ENCODE measurements at regions not wholly inside any gene's neighbourhood (a gene's known extent, or its start where the extent isn't known, plus 50 kb on each side); places are given as distances from the start of the nearest gene placed in this dataset.
"Not testable (repeated sequence)": the region's sequence is repeated elsewhere in the genome, so short reads cannot be mapped to it uniquely, and the experiment has no call there.

DNA sequence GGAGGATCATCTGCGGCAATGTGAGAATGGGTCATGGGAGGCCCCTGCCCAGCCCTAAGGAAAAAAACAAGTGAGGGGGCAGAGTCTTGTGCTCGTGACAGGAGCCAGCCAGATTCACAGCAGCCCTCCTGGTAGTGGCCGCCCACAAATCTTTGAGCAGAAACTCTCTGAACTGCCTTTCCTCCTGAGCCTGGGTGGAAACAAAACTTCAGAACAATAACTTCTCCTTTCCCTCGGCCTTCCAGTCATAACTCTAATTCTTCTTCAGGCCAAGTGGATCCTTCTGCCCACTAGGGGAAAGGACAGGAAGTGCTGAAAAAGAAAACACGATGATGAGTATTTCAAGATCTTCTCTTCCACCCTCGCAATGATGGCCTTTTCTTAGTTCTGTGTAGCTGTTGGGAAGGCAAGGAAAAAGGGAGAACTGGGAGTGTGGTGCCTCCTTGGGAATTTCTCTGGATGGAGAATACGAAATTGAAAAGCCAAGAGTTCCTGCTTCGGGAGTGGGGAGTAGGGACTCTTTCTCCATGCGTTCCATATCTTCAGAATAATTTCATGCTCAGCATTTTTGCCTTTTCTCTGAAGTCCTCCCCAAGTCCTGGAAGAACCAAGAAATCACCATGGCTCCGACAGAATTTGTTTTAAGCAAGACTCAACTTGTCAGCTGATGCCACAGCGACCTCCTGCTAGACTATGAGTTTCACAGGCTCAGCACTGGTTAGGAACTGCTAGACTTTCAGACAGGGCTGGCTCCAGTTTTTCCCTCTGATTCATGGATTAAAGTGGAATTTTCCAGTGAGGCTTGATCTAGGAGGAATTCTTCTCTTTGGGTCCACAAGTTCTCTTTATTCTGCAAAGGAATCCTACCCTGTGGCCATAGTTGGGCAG lies 188.9 kb downstream of the CAND1 start:
- no peak for DNase-seq

DNA sequence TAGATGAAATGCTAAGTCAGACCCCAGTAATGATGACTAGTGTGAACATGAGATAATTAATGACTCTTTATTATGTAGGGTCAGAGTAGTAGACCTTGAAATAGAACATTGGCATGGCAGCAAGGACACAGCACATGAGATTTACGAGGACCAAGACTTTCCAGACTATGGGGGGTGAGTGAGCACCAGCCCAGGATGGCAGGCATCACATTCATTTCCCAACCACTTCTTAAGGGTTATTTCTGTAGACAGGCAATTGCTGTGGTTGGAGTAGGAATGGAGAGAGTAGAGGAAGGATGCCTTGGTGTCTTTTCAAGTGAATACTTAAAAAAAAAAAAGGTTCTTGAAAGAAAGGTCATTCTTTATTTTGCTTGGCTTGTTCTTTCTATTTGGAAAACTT lies 189.4 kb upstream of the DYRK2 start:
- DNase-seq, result no peak

GRCh38 chr12:67459578-67459977 lies 189.0 kb upstream of the DYRK2 start:
- DNase-seq, result no peak

DNA sequence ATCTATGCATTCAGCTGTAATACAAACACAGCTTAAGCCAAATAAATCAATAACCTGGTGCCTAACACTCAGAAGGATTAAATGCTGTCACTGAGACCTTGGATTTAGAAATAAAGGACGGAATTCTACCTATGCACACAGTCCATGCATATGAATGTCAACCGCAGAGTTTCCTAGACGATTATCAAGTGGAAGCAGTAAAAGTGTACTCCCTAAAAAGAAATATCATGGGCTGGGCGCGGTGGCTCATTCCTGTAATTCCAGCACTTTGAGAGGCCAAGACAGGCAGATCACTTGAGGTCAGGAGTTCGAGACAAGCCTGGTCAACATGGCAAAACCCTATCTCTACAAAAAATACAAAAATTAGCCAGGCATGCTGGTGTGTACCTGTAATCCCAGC lies 188.2 kb upstream of the DYRK2 start:
- DNase-seq, result no peak

DNA sequence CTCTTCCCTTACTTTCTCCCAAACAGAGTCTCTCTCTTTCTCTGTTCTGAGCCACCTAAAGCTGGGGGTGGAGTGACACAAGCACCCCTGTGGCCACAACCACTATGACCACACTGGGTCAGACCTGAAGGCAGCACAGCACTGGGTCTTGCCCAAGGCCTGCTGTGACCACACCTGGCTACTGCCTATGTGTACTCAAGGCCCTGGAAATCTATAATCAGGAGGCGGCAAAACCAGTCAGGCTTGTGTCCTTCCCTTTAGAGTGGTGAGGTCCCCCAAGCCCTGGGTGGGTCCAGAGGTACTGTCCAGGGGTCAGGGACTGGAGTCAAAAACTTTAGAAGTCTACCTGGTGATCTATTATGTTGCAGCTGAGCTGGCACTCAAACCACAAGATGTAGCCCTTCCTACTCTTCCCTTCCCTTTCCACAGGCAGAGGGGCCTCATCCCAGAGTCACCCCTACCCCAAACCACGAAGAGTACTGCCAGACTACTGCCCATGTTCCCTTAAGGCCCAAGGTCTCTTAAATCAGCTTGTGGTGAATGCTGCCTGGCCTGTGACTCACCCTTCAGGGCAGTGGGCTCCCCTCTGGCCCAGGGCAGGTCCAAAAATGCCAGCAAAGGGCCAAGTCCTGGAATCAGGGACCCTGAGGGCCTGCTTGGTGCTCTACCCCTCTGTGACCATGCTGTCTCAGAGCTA lies 179.8 kb upstream of the DYRK2 start:
- no peak for DNase-seq

- no peak for DNase-seq
Observed at GRCh38 chr12:67469666-67470065, 178.9 kb upstream of the DYRK2 start.

DNA sequence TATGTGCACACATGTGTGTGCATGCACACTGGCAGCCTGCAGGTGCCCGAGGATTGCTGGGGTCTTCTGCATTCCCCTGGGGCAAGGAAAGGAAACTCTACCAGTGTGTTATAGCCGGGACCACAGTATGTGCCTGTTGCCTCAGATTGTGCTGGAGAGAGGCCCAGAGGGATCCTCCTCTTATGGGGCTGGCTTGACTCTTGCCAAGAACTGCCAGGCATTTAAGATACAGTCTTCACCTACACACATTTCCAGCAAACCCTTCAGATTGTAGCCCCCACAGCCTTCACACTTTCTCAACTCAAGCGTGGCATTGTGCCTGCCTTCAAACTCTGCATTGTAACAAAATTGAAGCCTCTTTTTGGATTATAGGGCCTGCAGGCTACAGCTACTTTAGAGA lies 176.7 kb upstream of the DYRK2 start:
- DNase-seq, result no peak

GRCh38 chr12:67472539-67472938 lies 176.0 kb upstream of the DYRK2 start:
- DNase-seq, result no peak

- DNase-seq, result no peak
Observed at GRCh38 chr12:67474934-67475620, 173.5 kb upstream of the DYRK2 start.

DNA sequence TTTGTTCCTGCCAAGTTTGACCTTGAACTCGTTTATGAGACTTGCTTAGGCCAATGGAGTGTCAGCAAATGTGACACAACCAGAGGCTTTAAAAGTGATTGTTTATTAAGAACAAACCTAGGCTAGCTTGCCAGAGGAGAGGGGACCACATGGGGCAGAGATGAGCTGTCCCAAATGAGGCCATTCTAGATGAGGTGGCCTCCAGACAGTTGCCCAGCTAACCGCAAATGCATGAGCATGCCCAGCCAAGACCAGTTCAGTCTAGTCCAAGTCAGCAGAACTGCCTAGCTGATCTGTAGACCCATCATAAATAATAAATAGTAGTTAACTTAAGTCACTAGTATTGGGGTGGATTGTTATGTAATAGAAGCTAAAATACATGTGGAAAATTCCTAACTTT lies 172.8 kb upstream of the DYRK2 start:
- no peak for DNase-seq

DNA sequence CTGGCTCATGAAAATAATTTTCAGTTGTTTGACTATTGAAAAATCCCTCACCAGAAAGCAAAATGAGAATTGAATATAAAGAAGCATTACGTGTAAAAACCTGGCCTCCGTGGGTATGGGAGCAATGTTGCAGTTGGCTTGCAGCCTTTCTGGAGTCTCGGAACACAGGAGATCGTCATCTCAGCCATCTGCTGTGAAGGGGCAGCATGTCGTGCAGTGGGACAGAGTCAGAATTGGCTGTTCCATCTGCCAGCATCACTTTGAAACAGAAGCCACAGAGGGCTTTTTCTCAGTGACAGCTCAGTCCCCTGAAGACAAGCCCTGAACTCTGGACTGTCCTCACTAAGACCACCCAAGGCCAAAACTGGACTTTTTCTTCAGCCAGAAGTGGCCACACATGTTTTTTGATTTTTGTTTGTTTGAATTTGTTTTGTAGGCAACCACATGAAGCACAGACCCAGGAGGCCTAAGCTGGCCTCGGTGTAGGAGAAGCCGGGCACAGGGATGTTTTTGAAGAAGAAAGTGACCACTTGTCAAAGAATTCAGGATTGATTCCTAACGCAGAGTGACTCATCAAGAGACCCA lies 170.8 kb upstream of the DYRK2 start:
- DNase-seq, result no peak

DNA sequence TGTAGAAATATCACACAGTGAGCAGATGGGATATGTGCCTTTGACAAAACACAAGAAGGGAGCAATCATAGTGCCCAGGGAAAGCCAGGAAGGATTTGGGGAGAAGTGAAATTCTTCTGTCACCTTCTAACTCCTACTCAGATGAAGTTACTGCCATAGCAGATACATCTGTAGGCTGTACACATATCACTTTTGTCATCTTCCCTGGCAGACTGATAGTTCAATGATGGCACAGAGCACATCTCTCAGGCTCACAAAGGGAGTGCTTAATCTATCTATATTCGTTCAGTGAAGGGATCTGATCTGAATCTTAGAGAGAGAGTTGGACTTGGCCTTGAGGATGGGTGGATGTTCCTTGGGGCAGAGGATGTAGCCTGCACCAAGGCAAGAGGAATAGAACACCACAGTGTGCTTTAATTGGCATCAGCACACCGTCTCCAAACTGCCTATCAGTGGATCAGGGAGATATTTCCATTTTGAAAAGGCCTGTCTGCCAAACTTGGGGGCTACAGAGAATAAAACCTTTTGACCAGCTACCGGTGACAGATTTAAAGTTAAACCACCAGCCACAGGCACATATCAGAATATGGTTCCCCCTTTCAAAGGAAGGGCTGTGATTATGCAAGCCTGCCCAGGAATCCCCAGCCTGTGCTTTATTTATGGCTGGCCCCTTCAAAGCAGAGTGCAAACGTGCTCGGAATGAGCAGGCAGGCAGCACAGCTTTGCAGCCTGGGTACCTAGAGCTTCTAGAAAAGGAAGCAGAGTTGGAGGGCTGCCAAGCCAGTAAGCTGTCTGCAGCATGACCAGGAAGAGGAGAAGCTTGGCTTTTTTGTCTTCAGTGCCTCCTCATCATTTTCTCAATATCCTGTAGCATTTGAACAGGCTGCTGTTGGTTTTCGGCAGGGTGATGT lies 165.5 kb upstream of the DYRK2 start:
- DNase-seq, result peak; percentile 51

DNA sequence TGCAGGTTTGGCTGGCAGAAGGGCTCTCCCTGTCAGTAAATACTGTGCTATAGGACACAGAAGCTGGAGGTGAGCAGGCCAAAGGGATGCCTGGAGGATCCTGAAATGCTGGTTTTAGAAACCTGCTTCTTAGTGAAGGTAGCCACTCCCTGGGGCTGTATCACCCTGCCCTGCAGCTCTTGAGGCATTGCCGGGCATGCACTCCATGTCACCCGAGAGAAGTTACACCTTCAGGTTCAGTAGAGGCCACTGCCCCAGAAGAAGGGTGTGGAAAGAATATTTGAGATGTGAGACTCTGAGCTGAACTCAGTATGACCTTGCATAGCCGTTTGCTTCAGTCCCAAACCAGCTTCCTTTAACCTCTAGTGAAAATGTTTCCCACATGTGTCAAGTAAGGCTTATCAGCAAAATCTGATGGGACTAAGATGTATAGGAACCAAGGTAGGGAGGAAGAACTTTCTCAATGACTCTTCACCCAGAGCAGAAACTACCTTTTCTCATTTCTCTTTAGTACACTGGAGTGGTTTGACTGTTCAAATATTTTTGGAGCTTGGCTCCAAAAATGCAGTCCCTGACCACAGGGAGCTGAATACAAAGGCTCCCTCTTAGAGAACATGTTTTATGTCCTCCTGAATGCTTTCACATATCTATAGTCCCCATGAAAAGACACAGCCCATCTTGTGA lies 164.5 kb upstream of the DYRK2 start:
- no peak for DNase-seq

DNA sequence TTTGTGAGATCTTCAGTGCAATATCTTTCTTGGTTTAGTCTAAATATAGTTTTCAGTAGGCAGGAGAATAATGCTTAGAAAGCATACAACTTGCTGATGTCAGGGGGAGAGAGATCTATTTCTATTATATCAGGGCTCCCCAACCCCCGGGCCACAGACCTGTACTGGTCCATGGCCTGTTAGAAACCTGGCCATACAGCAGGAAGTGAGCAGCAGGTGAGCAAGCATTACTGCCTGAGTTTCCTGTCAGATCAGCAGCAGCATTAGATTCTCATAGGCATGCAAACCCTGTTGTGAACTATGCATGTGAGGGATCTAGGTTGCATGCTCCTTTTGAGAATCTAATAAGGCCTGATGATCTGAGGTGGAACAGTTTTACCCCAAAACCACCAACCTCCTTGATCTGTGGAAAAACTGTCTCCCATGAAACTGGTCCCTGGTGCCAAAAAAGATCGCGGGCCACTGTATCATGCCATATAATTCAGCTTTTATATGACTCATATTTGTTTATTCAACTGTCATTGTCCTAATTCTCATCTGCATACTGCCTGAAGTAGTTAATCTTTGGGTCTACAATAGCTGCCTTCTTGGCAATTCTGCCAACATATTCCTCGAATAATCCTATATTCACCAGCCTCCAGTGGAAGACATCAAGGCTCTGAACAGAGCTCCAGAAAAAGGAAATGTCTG lies 163.6 kb upstream of the DYRK2 start:
- no peak for DNase-seq

DNA sequence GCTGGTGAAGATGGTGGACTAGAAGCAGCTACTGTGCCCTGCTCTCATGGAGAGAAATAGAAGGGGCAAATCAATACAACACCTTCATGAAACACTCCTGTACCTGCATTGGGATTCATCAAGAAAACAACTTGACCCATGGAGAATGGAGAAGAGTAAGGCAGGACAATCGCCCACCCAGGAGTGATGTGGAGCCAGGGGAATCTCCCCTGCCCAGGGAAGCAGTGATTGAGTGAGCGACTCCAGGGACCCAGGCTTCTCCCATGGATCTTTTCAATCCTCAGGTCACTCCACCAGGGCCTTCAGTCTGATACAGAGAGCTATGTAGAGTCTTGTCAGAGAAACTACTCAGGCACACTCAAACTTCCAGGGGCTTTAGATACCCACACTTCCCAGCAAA lies 161.9 kb upstream of the DYRK2 start:
- no peak for DNase-seq

GRCh38 chr12:67488349-67488748 lies 160.2 kb upstream of the DYRK2 start:
- not testable (repeated sequence) for DNase-seq

DNA sequence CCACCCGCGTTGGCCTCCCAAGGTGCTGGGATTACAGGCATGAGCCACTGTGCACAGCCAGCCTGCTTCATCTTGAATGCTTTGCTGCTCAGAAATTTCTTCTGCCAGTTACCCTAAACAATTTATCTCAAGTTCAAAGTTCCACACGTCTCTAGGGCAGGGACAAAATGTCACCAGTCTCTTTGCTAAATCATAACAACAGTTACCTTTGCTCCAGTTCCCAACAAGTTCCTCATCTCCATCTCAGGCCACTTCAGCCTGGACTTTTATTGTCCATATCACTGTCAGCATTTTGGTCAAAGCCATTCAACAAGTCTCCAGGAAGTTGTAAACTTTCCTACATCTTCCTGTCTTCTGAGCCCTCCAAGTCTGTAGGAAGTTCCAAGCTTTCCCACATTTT lies 159.5 kb upstream of the DYRK2 start:
- no peak for DNase-seq

- DNase-seq, result no peak
Observed at GRCh38 chr12:67496581-67496980, 152.0 kb upstream of the DYRK2 start.

DNA sequence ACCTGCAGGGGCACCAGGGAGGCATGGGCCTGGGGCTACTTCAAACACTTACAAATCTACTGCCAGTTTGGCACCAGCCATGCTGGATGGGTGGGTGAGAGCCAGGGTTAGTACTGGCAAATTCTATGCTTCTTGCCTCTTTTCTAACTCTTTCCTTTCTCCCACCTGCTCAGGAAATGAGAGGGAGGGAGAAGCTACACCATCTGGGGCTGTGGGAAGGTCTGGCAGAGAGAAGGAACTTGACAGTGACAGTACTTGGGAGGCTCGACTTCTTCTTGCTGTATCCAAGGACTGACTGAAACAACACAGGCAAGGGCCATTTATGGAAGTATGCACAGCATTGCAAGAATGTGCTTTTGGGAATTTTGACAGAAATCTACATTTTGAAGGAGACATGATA lies 149.6 kb upstream of the DYRK2 start:
- DNase-seq, result no peak

- no peak for DNase-seq
Observed at GRCh38 chr12:67501362-67501761, 147.2 kb upstream of the DYRK2 start.

DNA sequence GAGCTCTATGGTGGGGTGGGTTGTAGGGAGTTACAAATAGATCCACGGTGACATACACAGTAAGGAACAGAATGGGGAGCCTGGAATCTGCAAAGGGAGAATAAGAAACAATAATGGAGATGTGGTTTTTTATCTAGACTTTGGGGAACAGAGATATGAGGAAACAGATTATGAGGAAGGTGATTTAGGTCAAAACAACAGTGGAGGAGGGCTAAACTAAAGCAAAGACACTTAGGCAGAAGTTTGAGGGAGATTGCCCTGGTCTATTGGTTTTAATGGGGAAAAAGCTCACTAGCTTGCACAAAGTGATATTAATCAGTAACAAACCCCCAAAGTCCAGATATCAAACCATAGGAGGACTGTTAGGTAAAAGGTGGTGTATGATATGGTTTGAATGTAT lies 144.5 kb upstream of the DYRK2 start:
- DNase-seq, result no peak
